H9 (cell line): ENCODE measurements at regions not wholly inside any gene's neighbourhood (a gene's known extent, or its start where the extent isn't known, plus 50 kb on each side); places are given as distances from the start of the nearest gene placed in this dataset.

Experiments
- DNase-seq: peaks from one replicate; pipeline ENCODE4 v3.0.0-alpha.2; 2017
- H2AFZ ChIP-seq: one replicate; pipeline ENCODE4 v1.6.1; 2013; ENCODE audit warnings: mild to moderate bottlenecking, low read length, control low read depth, moderate library complexity
- H2AK5ac ChIP-seq: 2 replicates; pipeline ENCODE4 v1.6.1; 2013; ENCODE audit warnings: low read length, control low read depth, mixed read lengths; ENCODE audit not compliant: insufficient read length
- H2BK120ac ChIP-seq: one replicate; pipeline ENCODE4 v1.6.1; 2013; ENCODE audit warnings: low read depth, mild to moderate bottlenecking, low read length, control low read depth, inconsistent platforms; ENCODE audit not compliant: poor library complexity, severe bottlenecking
- H2BK12ac ChIP-seq: 2 replicates; pipeline ENCODE4 v1.6.1; 2013; ENCODE audit warnings: low read length, control low read depth, mixed read lengths, low read depth; ENCODE audit not compliant: insufficient read length
- H2BK15ac ChIP-seq: 2 replicates; pipeline ENCODE4 v1.6.1; 2013; ENCODE audit warnings: low read depth, low read length, control low read depth
- H2BK20ac ChIP-seq: one replicate; pipeline ENCODE4 v1.6.1; 2013; ENCODE audit warnings: low read depth, mild to moderate bottlenecking, low read length, control low read depth, inconsistent platforms; ENCODE audit not compliant: poor library complexity, severe bottlenecking
- H2BK5ac ChIP-seq: 2 replicates; pipeline ENCODE4 v1.6.1; 2013; ENCODE audit warnings: low read length, control low read depth, mixed read lengths; ENCODE audit not compliant: insufficient read length
- H3K14ac ChIP-seq: 2 replicates; pipeline ENCODE4 v1.6.1; 2013; ENCODE audit warnings: low read length, control low read depth; ENCODE audit not compliant: insufficient read depth
- H3K18ac ChIP-seq: 2 replicates; pipeline ENCODE4 v1.6.1; 2013; ENCODE audit warnings: low read depth, mild to moderate bottlenecking, mixed read lengths, low read length, control low read depth; ENCODE audit not compliant: insufficient read length
- H3K23ac ChIP-seq: 2 replicates; pipeline ENCODE4 v1.6.1; 2013; ENCODE audit warnings: low read length, control low read depth, mixed read lengths, low read depth; ENCODE audit not compliant: insufficient read length
- H3K23me2 ChIP-seq: 2 replicates; pipeline ENCODE4 v1.6.1; 2013; ENCODE audit warnings: low read depth, mild to moderate bottlenecking, mixed read lengths, low read length, control low read depth; ENCODE audit not compliant: insufficient read length, poor library complexity, severe bottlenecking
- H3K27ac ChIP-seq: 2 replicates; pipeline ENCODE4 v1.5.1; 2013; ENCODE audit warnings: low read length, control low read depth, mixed read lengths, low read depth; ENCODE audit not compliant: insufficient read length
- H3K27me3 ChIP-seq: 2 replicates; pipeline ENCODE4 v1.6.1; 2013; ENCODE audit warnings: low read length, control low read depth, inconsistent platforms; ENCODE audit not compliant: insufficient read depth
- H3K4ac ChIP-seq: 2 replicates; pipeline ENCODE4 v1.6.1; 2013; ENCODE audit warnings: low read depth, mild to moderate bottlenecking, control low read depth, inconsistent platforms, low read length, moderate library complexity
- H3K4me1 ChIP-seq: 2 replicates; pipeline ENCODE4 v1.6.1; 2013; ENCODE audit warnings: low read length, control low read depth, inconsistent platforms; ENCODE audit not compliant: insufficient read depth
- H3K4me2 ChIP-seq: 2 replicates; pipeline ENCODE4 v1.6.1; 2013; ENCODE audit warnings: low read length, control low read depth, mixed read lengths; ENCODE audit not compliant: insufficient read length, insufficient read depth
- H3K56ac ChIP-seq: 2 replicates; pipeline ENCODE4 v1.6.1; 2013; ENCODE audit warnings: low read depth, mild to moderate bottlenecking, mixed read lengths, low read length, control low read depth; ENCODE audit not compliant: insufficient read length
- H3K79me1 ChIP-seq: 2 replicates; pipeline ENCODE4 v1.6.1; 2013; ENCODE audit warnings: low read depth, mild to moderate bottlenecking, moderate library complexity, low read length, control low read depth, inconsistent platforms; ENCODE audit not compliant: insufficient read depth, poor library complexity, severe bottlenecking
- H3K79me2 ChIP-seq: 2 replicates; pipeline ENCODE4 v1.6.1; 2013; ENCODE audit warnings: low read length, control low read depth, inconsistent platforms; ENCODE audit not compliant: insufficient read depth
- H3K9ac ChIP-seq: 2 replicates; pipeline ENCODE4 v1.6.1; 2013; ENCODE audit warnings: low read length, control low read depth, mixed read lengths; ENCODE audit not compliant: insufficient read length; ENCODE audit errors: extremely low read depth
- H3K9me3 ChIP-seq: one replicate; pipeline ENCODE4 v1.6.1; 2013; ENCODE audit warnings: low read depth, low read length, inconsistent platforms; ENCODE audit not compliant: control insufficient read depth
- H3T11ph ChIP-seq: one replicate; pipeline ENCODE4 v1.6.1; 2013; ENCODE audit warnings: mild to moderate bottlenecking, low read length, control low read depth, inconsistent platforms
- H4K20me1 ChIP-seq: one replicate; pipeline ENCODE4 v1.6.1; 2013; ENCODE audit not compliant: control insufficient read depth, insufficient read length, insufficient read depth
- H4K5ac ChIP-seq: 2 replicates; pipeline ENCODE4 v1.6.1; 2013; ENCODE audit warnings: low read depth, mild to moderate bottlenecking, mixed read lengths, low read length, control low read depth; ENCODE audit not compliant: insufficient read length
- H4K8ac ChIP-seq: replicated peaks from 2 replicates; pipeline ENCODE4 v1.6.1; 2013; ENCODE audit warnings: low read length, control low read depth, mixed read lengths, low read depth; ENCODE audit not compliant: insufficient read length
- H4K91ac ChIP-seq: 2 replicates; pipeline ENCODE4 v1.6.1; 2013; ENCODE audit warnings: low read depth, mild to moderate bottlenecking, moderate library complexity, mixed read lengths, low read length, control low read depth; ENCODE audit not compliant: insufficient read length
- H3K27ac Mint-ChIP-seq, 3 experiments: 2 replicates in 2 of 3; 3 replicates in 1 of 3; pipeline ENCODE4 v1.8.0; 2020 to 2021; ENCODE audit warnings: mixed read lengths in 3 of 3, mild to moderate bottlenecking in 1 of 3, moderate library complexity in 1 of 3
- H3K27me3 Mint-ChIP-seq: 2 replicates; pipeline ENCODE4 v1.8.0; 2021; ENCODE audit warnings: low read depth, mild to moderate bottlenecking, moderate library complexity, mixed read lengths
- H3K36me3 Mint-ChIP-seq, 3 experiments: 2 replicates in 2 of 3; 3 replicates in 1 of 3; pipeline ENCODE4 v1.8.0; 2020 to 2021; ENCODE audit warnings: low read depth in 3 of 3, mixed read lengths in 3 of 3; ENCODE audit not compliant: insufficient read depth in 1 of 3
- H3K4me1 Mint-ChIP-seq, 2 experiments: 2 replicates each; pipeline ENCODE4 v1.8.0; 2020; ENCODE audit warnings: mixed read lengths in 2 of 2
- H3K4me3 Mint-ChIP-seq, 2 experiments: 2 replicates in 1 of 2; 3 replicates in 1 of 2; pipeline ENCODE4 v1.8.0; 2020 to 2021; ENCODE audit warnings: mild to moderate bottlenecking in 2 of 2, mixed read lengths in 2 of 2, moderate library complexity in 1 of 2
- H3K9me3 Mint-ChIP-seq, 2 experiments: 2 replicates in 1 of 2; 3 replicates in 1 of 2; pipeline ENCODE4 v1.8.0; 2020; ENCODE audit warnings: mild to moderate bottlenecking in 2 of 2, mixed read lengths in 2 of 2, moderate library complexity in 1 of 2
- WGBS: extraction: QIAGEN DNeasy Blood & Tissue Kit; methylation state at CpG from one replicate; pipeline ENCODE4 v1.1.7; 2013; ENCODE audit warnings: missing lambda C conversion rate, low lambda C conversion rate, mixed read lengths; ENCODE audit not compliant: insufficient read length; ENCODE audit errors: extremely low coverage; 5-methylcytosine and 5-hydroxymethylcytosine counted together
- TF ChIP-seq, protein P1 (sequence below): fragments of 200-600 bp; sonication (generic); conservative IDR thresholded peaks from 3 replicates; pipeline ENCODE4 v1.8.0; 2021; ENCODE audit warnings: antibody characterized with exemption, mild to moderate bottlenecking

DNA sequence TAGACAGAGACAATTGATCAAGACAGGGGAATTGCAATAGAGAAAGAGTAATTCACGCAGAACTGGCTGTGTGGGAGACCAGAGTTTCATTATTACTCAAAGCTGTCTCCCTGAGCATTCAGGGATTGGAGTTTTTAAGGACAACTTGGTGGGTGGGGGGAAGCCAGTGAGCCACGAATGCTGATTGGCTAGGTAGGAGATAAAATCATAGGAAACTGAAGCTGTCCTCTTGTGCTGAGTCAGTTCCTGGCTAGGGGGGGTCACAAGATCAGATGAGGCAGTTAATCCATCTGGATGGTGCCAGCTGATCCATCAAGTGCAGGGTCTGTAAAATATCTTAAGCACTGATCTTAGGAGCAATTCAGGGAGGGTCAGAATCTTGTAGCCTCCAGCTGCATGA, 358.6 kb downstream of the GPM6A start:
- Histone ChIP-seq H2BK120ac (no peak overlapping the region), H3K23me2 (no peaks in the 10 kb centered on the region), H3K27ac (no peak overlapping the region), H3K56ac (no peak overlapping the region), H3T11ph (no peak overlapping the region), H4K5ac (no peak overlapping the region), H2AK5ac (no peak overlapping the region), H3K79me1 (no peaks in the 10 kb centered on the region), H2BK15ac (no peak overlapping the region), H3K9me3 (peaks cover 5% of the 10 kb centered on the region), H2AFZ (no peak overlapping the region), H4K91ac (no peak overlapping the region), H2BK12ac (no peak overlapping the region), H3K14ac (no peak overlapping the region), H3K9ac (no peak overlapping the region), H3K79me2 (no peaks in the 10 kb centered on the region), H2BK5ac (no peak overlapping the region), H3K4ac (no peak overlapping the region), H2BK20ac (no peak overlapping the region), H3K27me3 (no peaks in the 10 kb centered on the region), H3K4me2 (no peak overlapping the region), H4K20me1 (no peaks in the 10 kb centered on the region), H3K23ac (no peak overlapping the region), H3K18ac (no peak overlapping the region), H4K8ac (no peak overlapping the region), H3K4me1 (no peaks in the 10 kb centered on the region; the same call in 1 of the 2 replicates)
- H3K4me3 Mint-ChIP-seq: no peak overlapping the region
- peaks cover 9 to 15% of the 10 kb centered on the region in 2 experiments for H3K4me1 Mint-ChIP-seq
- DNase-seq: no peak
- peaks cover 0 to 12% (median 8%) of the 10 kb centered on the region in 3 experiments; a peak in 6 of 7 replicates for H3K36me3 Mint-ChIP-seq
- WGBS: no CpG with 5 or more reads among the region's 2 CpGs
- peaks cover 3% of the 10 kb centered on the region; the same call in 1 of the 2 replicates for H3K27me3 Mint-ChIP-seq
- H3K27ac Mint-ChIP-seq: no peak overlapping the region
- TF ChIP-seq, protein P1, sequence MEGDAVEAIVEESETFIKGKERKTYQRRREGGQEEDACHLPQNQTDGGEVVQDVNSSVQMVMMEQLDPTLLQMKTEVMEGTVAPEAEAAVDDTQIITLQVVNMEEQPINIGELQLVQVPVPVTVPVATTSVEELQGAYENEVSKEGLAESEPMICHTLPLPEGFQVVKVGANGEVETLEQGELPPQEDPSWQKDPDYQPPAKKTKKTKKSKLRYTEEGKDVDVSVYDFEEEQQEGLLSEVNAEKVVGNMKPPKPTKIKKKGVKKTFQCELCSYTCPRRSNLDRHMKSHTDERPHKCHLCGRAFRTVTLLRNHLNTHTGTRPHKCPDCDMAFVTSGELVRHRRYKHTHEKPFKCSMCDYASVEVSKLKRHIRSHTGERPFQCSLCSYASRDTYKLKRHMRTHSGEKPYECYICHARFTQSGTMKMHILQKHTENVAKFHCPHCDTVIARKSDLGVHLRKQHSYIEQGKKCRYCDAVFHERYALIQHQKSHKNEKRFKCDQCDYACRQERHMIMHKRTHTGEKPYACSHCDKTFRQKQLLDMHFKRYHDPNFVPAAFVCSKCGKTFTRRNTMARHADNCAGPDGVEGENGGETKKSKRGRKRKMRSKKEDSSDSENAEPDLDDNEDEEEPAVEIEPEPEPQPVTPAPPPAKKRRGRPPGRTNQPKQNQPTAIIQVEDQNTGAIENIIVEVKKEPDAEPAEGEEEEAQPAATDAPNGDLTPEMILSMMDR: no peak
- peaks cover 14 to 21% of the 10 kb centered on the region in 2 experiments for H3K9me3 Mint-ChIP-seq
